ENCODE measurements at regions not wholly inside any gene's neighbourhood (a gene's known extent, or its start where the extent isn't known, plus 50 kb on each side); places are given as distances from the start of the nearest gene placed in this dataset.

DNA sequence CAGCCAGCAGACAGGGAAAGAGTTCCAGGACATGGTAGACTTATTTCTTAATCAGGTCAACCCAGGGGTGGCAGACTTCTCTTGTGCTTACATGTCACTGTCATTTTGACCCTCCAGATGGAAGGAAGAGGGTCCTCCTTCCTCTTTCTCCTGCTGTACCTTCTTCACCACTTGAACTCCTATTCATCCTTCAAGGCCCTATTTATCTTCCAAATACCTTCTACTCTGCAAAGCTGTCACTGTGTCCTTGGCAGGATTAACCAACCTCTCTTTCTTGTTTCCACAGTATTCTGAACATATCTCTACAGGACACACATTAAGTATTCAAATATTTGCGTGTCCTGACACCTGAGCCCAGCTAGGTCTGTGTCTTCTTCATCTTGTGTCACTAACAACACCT lies 163.1 kb downstream of the DICER1 start:
- H3K27ac ChIP-seq (ENCODE audit: low read depth, low read length) = no peak overlapping the region
- no peaks in the 10 kb centered on the region for H3K36me3 ChIP-seq (ENCODE audit: insufficient read depth, low read length)
- no peaks in the 10 kb centered on the region for H3K27me3 ChIP-seq (ENCODE audit: control insufficient read depth in 1 of 2, insufficient read depth in 2 of 2, low read length in 2 of 2)
- no peaks in the 10 kb centered on the region for H3K9me3 ChIP-seq (ENCODE audit: low read length)
- no peaks in the 10 kb centered on the region for H3K4me1 ChIP-seq (ENCODE audit: insufficient read depth, low read length)
- H3K4me3 ChIP-seq (ENCODE audit: low read depth in 1 of 2, low read length in 2 of 2) = no peak overlapping the region
- H3K9ac ChIP-seq (ENCODE audit: low read length) = no peak overlapping the region

DNA sequence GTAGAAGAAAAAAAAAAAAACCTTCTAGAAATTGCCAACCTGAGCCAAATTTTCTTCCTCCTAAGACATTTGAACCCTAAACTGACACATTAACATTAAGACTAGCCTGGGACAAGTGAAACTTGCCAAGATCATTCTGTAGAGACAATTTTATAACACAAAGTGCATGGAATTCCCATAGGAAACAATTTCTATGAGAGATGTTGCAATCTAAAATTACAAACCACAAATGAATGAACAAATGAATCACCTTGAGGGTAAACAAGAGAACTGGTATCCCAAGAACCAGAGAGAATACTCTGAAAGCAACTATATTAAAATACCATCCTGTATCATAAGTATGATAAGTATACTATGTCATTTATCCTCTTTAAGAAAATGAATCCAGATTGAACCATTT lies 165.3 kb downstream of the DICER1 start:
- H3K4me3 ChIP-seq (ENCODE audit: low read depth in 1 of 2, low read length in 2 of 2) = no peak overlapping the region
- no peak overlapping the region for H3K27ac ChIP-seq (ENCODE audit: low read depth, low read length)
- no peak overlapping the region for H3K9ac ChIP-seq (ENCODE audit: low read length)
- H3K36me3 ChIP-seq (ENCODE audit: insufficient read depth, low read length) = no peaks in the 10 kb centered on the region
- H3K9me3 ChIP-seq (ENCODE audit: low read length) = peaks cover 6% of the 10 kb centered on the region
- H3K27me3 ChIP-seq (ENCODE audit: control insufficient read depth in 1 of 2, insufficient read depth in 2 of 2, low read length in 2 of 2) = no peaks in the 10 kb centered on the region
- H3K4me1 ChIP-seq (ENCODE audit: insufficient read depth, low read length) = no peaks in the 10 kb centered on the region

DNA sequence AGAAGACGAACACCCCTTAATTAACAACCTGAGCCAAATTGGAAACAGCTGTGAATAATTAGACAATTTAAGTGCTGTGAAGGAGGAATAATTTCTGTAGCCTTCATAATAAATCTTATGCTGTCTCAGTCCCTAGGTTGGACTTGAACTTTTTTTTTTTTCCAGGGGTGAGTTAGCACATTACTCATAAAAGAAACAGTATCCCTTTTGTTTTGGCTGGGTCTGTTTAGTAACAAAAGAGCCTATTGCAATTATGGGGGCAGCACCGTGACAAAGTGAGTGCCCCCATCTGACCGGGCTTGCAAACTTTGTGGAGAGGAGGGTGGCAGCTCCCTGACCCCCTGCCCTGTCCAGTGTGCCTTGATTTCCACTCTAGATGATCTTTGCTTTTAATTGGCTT lies 167.4 kb downstream of the DICER1 start:
- Histone ChIP-seq H3K9me3 (ENCODE audit: low read length) (peaks cover 6% of the 10 kb centered on the region), H3K4me3 (ENCODE audit: low read depth in 1 of 2, low read length in 2 of 2) (no peak overlapping the region), H3K9ac (ENCODE audit: low read length) (no peak overlapping the region), H3K4me1 (ENCODE audit: insufficient read depth, low read length) (no peaks in the 10 kb centered on the region), H3K27me3 (ENCODE audit: control insufficient read depth in 1 of 2, insufficient read depth in 2 of 2, low read length in 2 of 2) (no peaks in the 10 kb centered on the region), H3K27ac (ENCODE audit: low read depth, low read length) (no peak overlapping the region), H3K36me3 (ENCODE audit: insufficient read depth, low read length) (no peaks in the 10 kb centered on the region)

GRCh38 chr14:94989417-94989816 lies 167.9 kb downstream of the DICER1 start:
- H3K27ac ChIP-seq (ENCODE audit: low read depth, low read length) = no peak overlapping the region
- peaks cover 6% of the 10 kb centered on the region for H3K9me3 ChIP-seq (ENCODE audit: low read length)
- no peaks in the 10 kb centered on the region for H3K4me1 ChIP-seq (ENCODE audit: insufficient read depth, low read length)
- no peak overlapping the region for H3K9ac ChIP-seq (ENCODE audit: low read length)
- H3K4me3 ChIP-seq (ENCODE audit: low read depth in 1 of 2, low read length in 2 of 2) = no peak overlapping the region
- no peaks in the 10 kb centered on the region for H3K27me3 ChIP-seq (ENCODE audit: control insufficient read depth in 1 of 2, insufficient read depth in 2 of 2, low read length in 2 of 2)
- H3K36me3 ChIP-seq (ENCODE audit: insufficient read depth, low read length) = no peaks in the 10 kb centered on the region

GRCh38 chr14:94987409-94987808 lies 169.9 kb downstream of the DICER1 start:
- Histone ChIP-seq H3K9me3 (ENCODE audit: low read length) (peaks cover 6% of the 10 kb centered on the region), H3K27me3 (ENCODE audit: control insufficient read depth in 1 of 2, insufficient read depth in 2 of 2, low read length in 2 of 2) (no peaks in the 10 kb centered on the region), H3K27ac (ENCODE audit: low read depth, low read length) (no peak overlapping the region), H3K9ac (ENCODE audit: low read length) (no peak overlapping the region), H3K36me3 (ENCODE audit: insufficient read depth, low read length) (no peaks in the 10 kb centered on the region), H3K4me1 (ENCODE audit: insufficient read depth, low read length) (no peaks in the 10 kb centered on the region), H3K4me3 (ENCODE audit: low read depth in 1 of 2, low read length in 2 of 2) (no peak overlapping the region)

- Histone ChIP-seq H3K4me3 (ENCODE audit: low read depth in 1 of 2, low read length in 2 of 2) (no peak overlapping the region), H3K9me3 (ENCODE audit: low read length) (no peaks in the 10 kb centered on the region), H3K4me1 (ENCODE audit: insufficient read depth, low read length) (peaks cover 7% of the 10 kb centered on the region), H3K27ac (ENCODE audit: low read depth, low read length) (no peak overlapping the region), H3K27me3 (ENCODE audit: control insufficient read depth in 1 of 2, insufficient read depth in 2 of 2, low read length in 2 of 2) (no peaks in the 10 kb centered on the region), H3K9ac (ENCODE audit: low read length) (no peak overlapping the region), H3K36me3 (ENCODE audit: insufficient read depth, low read length) (no peaks in the 10 kb centered on the region)
Observed at GRCh38 chr14:94979891-94980290, 177.4 kb downstream of the DICER1 start.

DNA sequence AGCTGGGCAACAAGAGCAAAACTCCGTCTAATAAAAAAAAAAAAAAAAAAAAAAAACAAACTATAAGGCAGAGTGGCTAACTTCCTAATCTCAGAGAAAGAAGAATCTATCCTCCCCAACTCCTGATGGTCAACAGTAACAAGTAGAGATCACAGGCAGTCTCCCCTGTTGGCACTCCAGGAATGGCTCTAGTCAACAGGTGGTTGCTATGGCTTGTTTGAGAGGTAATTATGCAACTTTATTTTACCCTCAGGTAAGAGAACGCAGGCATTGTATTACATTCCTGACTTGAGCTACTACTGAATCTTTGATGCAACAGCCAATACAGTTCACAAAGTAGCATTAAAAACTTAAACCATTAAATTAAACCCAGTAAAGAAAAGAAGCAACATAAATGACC lies 180.3 kb downstream of the DICER1 start:
- Histone ChIP-seq H3K9me3 (ENCODE audit: low read length) (no peaks in the 10 kb centered on the region), H3K9ac (ENCODE audit: low read length) (no peak overlapping the region), H3K4me1 (ENCODE audit: insufficient read depth, low read length) (peaks cover 16% of the 10 kb centered on the region), H3K4me3 (ENCODE audit: low read depth in 1 of 2, low read length in 2 of 2) (no peak overlapping the region), H3K27me3 (ENCODE audit: control insufficient read depth in 1 of 2, insufficient read depth in 2 of 2, low read length in 2 of 2) (no peaks in the 10 kb centered on the region), H3K27ac (ENCODE audit: low read depth, low read length) (no peak overlapping the region), H3K36me3 (ENCODE audit: insufficient read depth, low read length) (no peaks in the 10 kb centered on the region)

DNA sequence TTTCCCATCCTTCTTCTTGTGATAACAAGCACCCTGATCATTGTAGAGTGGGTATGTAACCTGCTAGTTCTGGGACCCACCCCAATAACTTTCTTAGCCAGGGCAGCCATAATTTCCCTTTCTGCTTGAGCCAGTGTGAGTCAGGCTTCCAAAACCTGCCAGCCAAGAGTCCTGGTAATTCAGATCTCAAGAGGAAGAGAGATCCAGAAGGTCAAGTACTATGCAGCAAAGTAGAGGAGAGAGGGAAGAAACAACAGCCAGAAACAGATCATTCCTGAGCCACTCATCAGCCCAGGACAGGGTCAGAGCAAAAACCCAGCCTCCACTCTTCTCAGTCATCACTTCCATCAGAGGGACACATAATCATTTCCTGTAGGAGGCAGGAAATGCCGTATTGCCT lies 182.0 kb downstream of the DICER1 start:
- Histone ChIP-seq H3K27me3 (ENCODE audit: control insufficient read depth in 1 of 2, insufficient read depth in 2 of 2, low read length in 2 of 2) (no peaks in the 10 kb centered on the region), H3K4me3 (ENCODE audit: low read depth in 1 of 2, low read length in 2 of 2) (no peak overlapping the region), H3K9me3 (ENCODE audit: low read length) (no peaks in the 10 kb centered on the region), H3K27ac (ENCODE audit: low read depth, low read length) (no peak overlapping the region), H3K4me1 (ENCODE audit: insufficient read depth, low read length) (peaks cover 18% of the 10 kb centered on the region), H3K36me3 (ENCODE audit: insufficient read depth, low read length) (no peaks in the 10 kb centered on the region), H3K9ac (ENCODE audit: low read length) (no peak overlapping the region)

DNA sequence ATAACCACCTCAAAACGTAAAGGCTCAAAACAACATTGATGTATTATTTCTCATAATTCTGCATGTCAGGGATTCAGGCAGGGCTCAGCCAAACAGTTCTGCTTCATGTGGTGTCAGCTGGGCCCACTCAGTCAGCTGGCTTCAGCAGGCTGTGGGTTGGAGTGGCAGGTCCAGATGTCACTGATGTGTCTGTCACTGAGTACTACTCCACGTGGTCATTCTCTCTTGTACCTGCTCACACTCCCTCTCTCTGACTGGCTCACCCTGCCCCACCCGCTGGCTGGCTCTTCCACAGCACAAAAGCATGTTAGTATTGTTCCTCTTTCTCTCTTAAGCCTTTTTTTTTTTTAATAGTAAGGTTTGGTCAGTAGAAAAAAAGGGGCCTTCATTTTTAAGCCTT lies 182.4 kb downstream of the DICER1 start:
- Histone ChIP-seq H3K4me1 (ENCODE audit: insufficient read depth, low read length) (peaks cover 18% of the 10 kb centered on the region), H3K9ac (ENCODE audit: low read length) (no peak overlapping the region), H3K9me3 (ENCODE audit: low read length) (no peaks in the 10 kb centered on the region), H3K4me3 (ENCODE audit: low read depth in 1 of 2, low read length in 2 of 2) (no peak overlapping the region), H3K27ac (ENCODE audit: low read depth, low read length) (no peak overlapping the region), H3K27me3 (ENCODE audit: control insufficient read depth in 1 of 2, insufficient read depth in 2 of 2, low read length in 2 of 2) (no peaks in the 10 kb centered on the region), H3K36me3 (ENCODE audit: insufficient read depth, low read length) (no peaks in the 10 kb centered on the region)

DNA sequence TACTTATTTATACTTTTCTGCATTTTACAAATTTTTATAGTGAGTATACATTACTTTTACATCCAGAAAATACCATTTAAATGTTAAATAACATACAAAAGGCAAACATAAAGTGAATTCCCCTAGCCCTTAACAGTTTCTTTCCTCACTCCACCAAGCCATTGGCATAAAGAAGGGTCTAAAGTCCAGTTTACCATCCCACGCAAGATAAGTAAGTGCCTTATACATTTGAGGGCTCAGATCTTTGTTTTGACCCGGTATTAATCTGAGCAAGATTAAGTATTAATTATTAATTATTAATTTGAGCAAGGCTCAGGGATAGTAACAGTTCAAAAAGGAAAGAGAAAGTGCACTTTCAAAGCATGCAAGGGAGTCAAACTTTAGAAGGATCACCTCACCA lies 182.9 kb downstream of the DICER1 start:
- Histone ChIP-seq H3K27me3 (ENCODE audit: control insufficient read depth in 1 of 2, insufficient read depth in 2 of 2, low read length in 2 of 2) (no peaks in the 10 kb centered on the region), H3K36me3 (ENCODE audit: insufficient read depth, low read length) (no peaks in the 10 kb centered on the region), H3K9me3 (ENCODE audit: low read length) (no peaks in the 10 kb centered on the region), H3K4me3 (ENCODE audit: low read depth in 1 of 2, low read length in 2 of 2) (no peak overlapping the region), H3K27ac (ENCODE audit: low read depth, low read length) (no peak overlapping the region), H3K9ac (ENCODE audit: low read length) (no peak overlapping the region), H3K4me1 (ENCODE audit: insufficient read depth, low read length) (peaks cover 18% of the 10 kb centered on the region)

- Histone ChIP-seq H3K4me3 (ENCODE audit: low read depth in 1 of 2, low read length in 2 of 2) (no peak overlapping the region), H3K9me3 (ENCODE audit: low read length) (no peaks in the 10 kb centered on the region), H3K27me3 (ENCODE audit: control insufficient read depth in 1 of 2, insufficient read depth in 2 of 2, low read length in 2 of 2) (no peaks in the 10 kb centered on the region), H3K27ac (ENCODE audit: low read depth, low read length) (peak overlapping the region; percentile 79), H3K36me3 (ENCODE audit: insufficient read depth, low read length) (no peaks in the 10 kb centered on the region), H3K9ac (ENCODE audit: low read length) (no peak overlapping the region), H3K4me1 (ENCODE audit: insufficient read depth, low read length) (peaks cover 18% of the 10 kb centered on the region)
Observed at GRCh38 chr14:94971750-94972149, 185.6 kb downstream of the DICER1 start.

DNA sequence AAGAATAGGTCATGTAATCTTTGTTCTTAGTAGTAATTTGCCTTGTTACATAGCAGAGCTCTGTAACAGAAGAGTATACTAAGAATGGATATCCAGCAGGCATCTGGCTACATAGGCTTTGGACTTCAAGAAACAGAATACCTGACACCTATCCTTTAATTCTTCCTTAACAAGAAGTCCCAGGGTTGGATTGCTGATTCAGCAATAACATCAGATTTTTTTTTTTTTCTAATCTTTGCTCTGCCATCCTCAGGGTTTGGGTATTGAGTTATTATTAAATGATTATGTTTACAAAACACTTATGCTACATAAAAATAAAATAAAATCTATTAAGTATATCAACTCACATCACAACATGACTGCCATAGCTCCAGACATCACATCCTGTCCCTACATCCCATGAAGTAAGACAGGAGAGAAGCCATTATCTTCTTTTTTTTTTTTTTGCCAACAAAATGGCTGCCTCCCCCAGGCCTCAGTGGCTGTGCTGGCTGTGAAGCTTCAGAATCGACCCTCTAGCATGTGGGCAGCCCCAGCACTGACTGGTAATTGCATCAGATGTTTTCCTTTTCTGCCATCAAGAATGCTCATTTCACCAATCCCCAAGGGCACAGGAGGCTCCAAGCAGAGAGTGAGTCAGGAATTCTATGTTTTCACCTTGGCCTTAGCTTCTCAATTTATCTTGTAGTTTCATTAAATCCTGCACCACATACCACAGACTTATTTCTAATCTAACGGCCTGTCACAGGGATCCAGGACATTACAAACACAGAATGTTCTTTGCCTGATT lies 186.2 kb downstream of the DICER1 start:
- Histone ChIP-seq H3K4me1 (ENCODE audit: insufficient read depth, low read length) (peaks cover 18% of the 10 kb centered on the region), H3K27ac (ENCODE audit: low read depth, low read length) (peak overlapping the region; percentile 79), H3K36me3 (ENCODE audit: insufficient read depth, low read length) (no peaks in the 10 kb centered on the region), H3K27me3 (ENCODE audit: control insufficient read depth in 1 of 2, insufficient read depth in 2 of 2, low read length in 2 of 2) (no peaks in the 10 kb centered on the region), H3K9me3 (ENCODE audit: low read length) (no peaks in the 10 kb centered on the region), H3K4me3 (ENCODE audit: low read depth in 1 of 2, low read length in 2 of 2) (no peak overlapping the region), H3K9ac (ENCODE audit: low read length) (no peak overlapping the region)
